Mesendoderm (in vitro differentiated cells): ENCODE measurements at regions not wholly inside any gene's neighbourhood (a gene's known extent, or its start where the extent isn't known, plus 50 kb on each side); places are given as distances from the start of the nearest gene placed in this dataset.
"Not testable (repeated sequence)": the region's sequence is repeated elsewhere in the genome, so short reads cannot be mapped to it uniquely, and the experiment has no call there.

Experiments
- DNase-seq: peaks from one replicate; pipeline ENCODE4 v3.0.0; 2013
- H2AK5ac ChIP-seq: 2 replicates; pipeline ENCODE4 v1.6.1; 2013; ENCODE audit warnings: low read length, inconsistent platforms
- H2BK120ac ChIP-seq: 2 replicates; pipeline ENCODE4 v1.6.1; 2013; ENCODE audit warnings: low read depth, mild to moderate bottlenecking, low read length, moderate library complexity, mixed read lengths
- H2BK15ac ChIP-seq: replicated peaks from 2 replicates; pipeline ENCODE4 v1.6.1; 2013; ENCODE audit warnings: low read depth, mild to moderate bottlenecking, moderate library complexity
- H2BK5ac ChIP-seq: 2 replicates; pipeline ENCODE4 v1.6.1; 2013; ENCODE audit warnings: low read length, inconsistent platforms
- H3K18ac ChIP-seq: 2 replicates; pipeline ENCODE4 v1.6.1; 2013; ENCODE audit warnings: mild to moderate bottlenecking, low read length, mixed read lengths
- H3K23ac ChIP-seq: one replicate; pipeline ENCODE4 v1.6.1; 2013; ENCODE audit warnings: low read length
- H3K27ac ChIP-seq: 2 replicates; pipeline ENCODE4 v1.5.1; 2013; ENCODE audit warnings: low read depth, mild to moderate bottlenecking, inconsistent platforms, low read length, moderate library complexity
- H3K27me3 ChIP-seq: 2 replicates; pipeline ENCODE4 v1.6.1; 2013; ENCODE audit warnings: low read length, control low read depth, mild to moderate bottlenecking, inconsistent platforms; ENCODE audit not compliant: insufficient read depth, poor library complexity
- H3K36me3 ChIP-seq: 2 replicates; pipeline ENCODE4 v1.6.1; 2013; ENCODE audit warnings: low read length, inconsistent platforms; ENCODE audit not compliant: control insufficient read depth, insufficient read depth
- H3K4ac ChIP-seq: one replicate; pipeline ENCODE4 v1.6.1; 2013; ENCODE audit warnings: low read depth, mild to moderate bottlenecking, low read length, moderate library complexity
- H3K4me1 ChIP-seq: 2 replicates; pipeline ENCODE4 v1.6.1; 2013; ENCODE audit warnings: low read depth, low read length, inconsistent platforms; ENCODE audit not compliant: control insufficient read depth
- H3K4me2 ChIP-seq: 2 replicates; pipeline ENCODE4 v1.6.1; 2013; ENCODE audit warnings: low read length
- H3K4me3 ChIP-seq: 2 replicates; pipeline ENCODE4 v1.5.1; 2013; ENCODE audit warnings: mild to moderate bottlenecking, low read length
- H3K56ac ChIP-seq: one replicate; pipeline ENCODE4 v1.6.1; 2013; ENCODE audit warnings: low read length
- H3K79me1 ChIP-seq: 2 replicates; pipeline ENCODE4 v1.6.1; 2013; ENCODE audit warnings: low read length, inconsistent platforms
- H3K79me2 ChIP-seq: 2 replicates; pipeline ENCODE4 v1.6.1; 2013; ENCODE audit warnings: mild to moderate bottlenecking, low read length; ENCODE audit not compliant: control insufficient read depth, insufficient read depth
- H3K9ac ChIP-seq: 2 replicates; pipeline ENCODE4 v1.6.1; 2013; ENCODE audit warnings: low read length, inconsistent platforms
- H4K5ac ChIP-seq: one replicate; pipeline ENCODE4 v1.6.1; 2013; ENCODE audit warnings: low read length
- H4K8ac ChIP-seq: one replicate; pipeline ENCODE4 v1.6.1; 2013; ENCODE audit warnings: low read depth, mild to moderate bottlenecking, control low read depth, low read length, moderate library complexity
- WGBS: extraction: QIAGEN DNeasy Blood & Tissue Kit; methylation state at CpG from one replicate; pipeline ENCODE4 v1.1.7; 2013; ENCODE audit warnings: low lambda C conversion rate, missing lambda C conversion rate; ENCODE audit not compliant: insufficient coverage; ENCODE audit errors: extremely low coverage; 5-methylcytosine and 5-hydroxymethylcytosine counted together

DNA sequence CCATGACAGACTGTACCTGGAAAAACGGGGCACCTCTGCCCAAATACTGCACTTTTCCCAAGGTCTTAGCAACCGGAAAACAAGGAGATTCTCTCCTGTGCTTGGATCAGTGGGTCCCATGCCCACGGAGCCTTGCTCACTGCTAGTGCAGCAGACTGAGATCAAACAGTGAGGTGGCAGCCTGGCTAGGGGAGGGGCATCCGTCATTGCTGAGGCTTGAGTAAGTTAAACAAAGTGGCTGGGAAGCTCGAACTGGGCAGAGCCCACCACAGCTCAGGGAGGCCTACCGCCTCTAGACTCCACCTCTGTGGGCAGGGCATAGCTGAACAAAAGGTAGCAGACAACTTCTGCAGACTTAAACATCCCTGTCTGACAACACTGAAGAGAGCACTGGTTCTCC is 148.8 kb downstream of the PCDH20 start:
- H2AK5ac ChIP-seq, H4K5ac ChIP-seq, H3K23ac ChIP-seq, H3K27me3 ChIP-seq, H3K79me1 ChIP-seq, H3K27ac ChIP-seq, H3K4me2 ChIP-seq, H2BK120ac ChIP-seq, H2BK15ac ChIP-seq, H3K79me2 ChIP-seq, H3K4me1 ChIP-seq, H3K18ac ChIP-seq, H3K4ac ChIP-seq, DNase-seq, H3K36me3 ChIP-seq, H3K56ac ChIP-seq, H4K8ac ChIP-seq, H3K9ac ChIP-seq, H3K4me3 ChIP-seq, H2BK5ac ChIP-seq: not testable (repeated sequence)
- WGBS = no CpG with 5 or more reads among the region's 6 CpGs

DNA sequence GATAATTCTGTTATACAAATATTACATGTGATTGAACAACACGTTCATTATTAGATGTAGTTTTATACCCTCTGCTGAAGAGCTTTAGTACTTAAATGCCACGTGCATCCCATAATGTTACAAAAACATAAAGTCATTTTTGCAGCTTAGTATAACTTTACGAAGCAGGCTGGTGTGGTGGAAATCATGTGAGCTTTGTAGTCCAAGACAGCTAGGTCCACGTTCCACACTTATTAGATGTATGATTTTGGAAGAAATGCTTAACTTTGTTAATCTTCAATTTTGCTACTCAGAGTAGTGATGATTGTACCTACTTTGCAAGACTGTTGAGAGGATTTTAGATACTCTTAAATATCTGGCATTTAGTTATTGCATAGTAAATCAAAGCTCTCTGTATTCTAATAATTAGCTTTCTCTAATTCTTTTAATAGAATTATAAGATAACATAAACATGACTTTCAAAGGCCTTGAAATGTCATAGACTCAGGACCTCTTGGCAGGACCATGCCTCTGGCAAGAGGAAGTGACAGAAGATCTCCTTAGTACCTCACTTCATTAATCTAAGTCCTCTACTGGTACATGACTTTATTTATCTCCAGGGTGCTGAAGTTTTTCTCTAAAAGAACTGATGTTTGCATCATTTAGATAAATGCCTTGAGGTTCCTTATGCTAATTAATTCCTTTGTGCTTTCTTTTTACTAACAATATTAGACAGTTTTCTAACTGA is 153.7 kb downstream of the PCDH20 start:
- DNase-seq = no peak
- Histone ChIP-seq H3K79me1 (no peaks in the 10 kb centered on the region), H2BK120ac (no peak overlapping the region), H4K5ac (no peak overlapping the region), H3K4me1 (no peaks in the 10 kb centered on the region), H3K56ac (no peak overlapping the region), H3K36me3 (no peaks in the 10 kb centered on the region), H2BK5ac (no peak overlapping the region), H3K27me3 (no peaks in the 10 kb centered on the region), H3K23ac (no peak overlapping the region), H3K4me2 (no peak overlapping the region), H3K9ac (no peak overlapping the region), H2BK15ac (no peak overlapping the region), H3K27ac (no peak overlapping the region), H3K79me2 (no peaks in the 10 kb centered on the region), H2AK5ac (no peak overlapping the region), H3K18ac (no peak overlapping the region), H3K4ac (no peak overlapping the region), H3K4me3 (no peak overlapping the region), H4K8ac (no peak overlapping the region)
- no CpG with 5 or more reads among the region's 4 CpGs for WGBS

DNA sequence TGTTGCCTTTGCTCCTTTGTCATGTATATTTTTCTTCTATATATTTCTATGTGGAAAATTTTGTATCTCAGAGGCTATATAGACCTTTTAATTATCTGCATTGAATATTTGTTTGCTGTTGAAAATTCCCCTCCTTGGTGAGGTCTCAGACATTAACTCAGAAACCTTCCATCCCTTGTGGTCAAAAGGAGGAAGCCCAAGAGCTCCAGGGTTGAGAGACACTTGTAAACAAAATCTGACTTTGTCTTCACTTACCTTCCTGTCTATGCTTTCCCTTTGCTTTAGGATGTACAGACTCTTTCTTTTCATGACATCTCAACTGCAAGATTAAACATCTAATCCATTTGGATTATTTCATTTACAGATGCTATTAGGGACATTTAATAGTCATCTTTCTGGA is 157.5 kb downstream of the PCDH20 start:
- H3K79me2 ChIP-seq = no peaks in the 10 kb centered on the region
- no peak overlapping the region for H2BK5ac ChIP-seq
- no peaks in the 10 kb centered on the region for H3K27me3 ChIP-seq
- no peak overlapping the region for H3K23ac ChIP-seq
- no peak overlapping the region for H4K8ac ChIP-seq
- no peaks in the 10 kb centered on the region for H3K79me1 ChIP-seq
- DNase-seq = no peak
- no peak overlapping the region for H2AK5ac ChIP-seq
- H3K9ac ChIP-seq = no peak overlapping the region
- no peak overlapping the region for H3K4ac ChIP-seq
- H3K4me3 ChIP-seq = no peak overlapping the region
- H3K4me2 ChIP-seq = no peak overlapping the region
- H2BK120ac ChIP-seq = no peak overlapping the region
- H3K18ac ChIP-seq = no peak overlapping the region
- H2BK15ac ChIP-seq = no peak overlapping the region
- H4K5ac ChIP-seq = no peak overlapping the region
- H3K56ac ChIP-seq = no peak overlapping the region
- H3K4me1 ChIP-seq = no peaks in the 10 kb centered on the region
- H3K36me3 ChIP-seq = no peaks in the 10 kb centered on the region
- no peak overlapping the region for H3K27ac ChIP-seq

DNA sequence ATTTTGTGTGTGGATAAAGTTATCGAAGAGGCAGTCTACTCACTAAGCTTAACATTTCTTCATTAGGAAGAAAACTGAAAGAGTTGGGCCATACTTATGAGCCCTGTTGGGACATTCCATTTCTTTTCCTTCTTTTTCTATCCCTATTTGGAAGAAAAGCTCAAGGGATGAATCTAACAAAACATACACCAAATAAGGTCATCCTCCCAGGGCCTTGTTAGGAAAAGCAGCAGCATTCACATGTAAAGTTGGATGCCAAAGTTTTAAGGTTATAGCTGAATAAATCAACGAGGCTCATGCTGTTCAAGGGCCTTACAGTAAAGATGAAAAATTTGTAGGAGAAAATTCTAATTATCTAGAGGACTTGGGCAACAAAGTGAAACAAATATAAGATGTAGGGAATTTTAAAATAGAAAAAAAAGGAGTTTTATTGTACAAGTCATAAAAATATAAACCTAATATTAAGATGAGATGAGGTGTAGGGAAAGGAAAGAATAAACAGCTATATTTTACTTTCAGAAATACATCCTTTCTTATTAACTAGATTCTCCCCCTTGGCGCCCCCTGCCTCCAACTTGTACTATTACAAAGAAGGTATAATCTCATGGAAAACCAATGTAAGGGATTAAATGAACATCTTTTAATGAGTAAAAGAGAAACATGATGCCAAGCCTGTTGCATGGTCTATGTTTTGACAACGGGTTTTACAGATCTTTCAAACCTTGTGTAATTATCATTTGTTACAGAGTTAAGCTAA is 160.4 kb downstream of the PCDH20 start:
- Histone ChIP-seq H2BK15ac (no peak overlapping the region), H2BK5ac (no peak overlapping the region), H3K9ac (no peak overlapping the region), H3K4ac (no peak overlapping the region), H3K56ac (no peak overlapping the region), H3K18ac (no peak overlapping the region), H3K27me3 (no peaks in the 10 kb centered on the region), H2BK120ac (no peak overlapping the region), H4K8ac (no peak overlapping the region), H3K79me1 (no peaks in the 10 kb centered on the region), H3K4me1 (no peaks in the 10 kb centered on the region), H2AK5ac (no peak overlapping the region), H3K4me2 (no peak overlapping the region), H3K36me3 (no peaks in the 10 kb centered on the region), H3K23ac (no peak overlapping the region), H3K4me3 (no peak overlapping the region), H3K27ac (no peak overlapping the region), H3K79me2 (no peaks in the 10 kb centered on the region), H4K5ac (no peak overlapping the region)
- DNase-seq = peak; percentile 48
- no CpG with 5 or more reads among the region's 4 CpGs for WGBS

DNA sequence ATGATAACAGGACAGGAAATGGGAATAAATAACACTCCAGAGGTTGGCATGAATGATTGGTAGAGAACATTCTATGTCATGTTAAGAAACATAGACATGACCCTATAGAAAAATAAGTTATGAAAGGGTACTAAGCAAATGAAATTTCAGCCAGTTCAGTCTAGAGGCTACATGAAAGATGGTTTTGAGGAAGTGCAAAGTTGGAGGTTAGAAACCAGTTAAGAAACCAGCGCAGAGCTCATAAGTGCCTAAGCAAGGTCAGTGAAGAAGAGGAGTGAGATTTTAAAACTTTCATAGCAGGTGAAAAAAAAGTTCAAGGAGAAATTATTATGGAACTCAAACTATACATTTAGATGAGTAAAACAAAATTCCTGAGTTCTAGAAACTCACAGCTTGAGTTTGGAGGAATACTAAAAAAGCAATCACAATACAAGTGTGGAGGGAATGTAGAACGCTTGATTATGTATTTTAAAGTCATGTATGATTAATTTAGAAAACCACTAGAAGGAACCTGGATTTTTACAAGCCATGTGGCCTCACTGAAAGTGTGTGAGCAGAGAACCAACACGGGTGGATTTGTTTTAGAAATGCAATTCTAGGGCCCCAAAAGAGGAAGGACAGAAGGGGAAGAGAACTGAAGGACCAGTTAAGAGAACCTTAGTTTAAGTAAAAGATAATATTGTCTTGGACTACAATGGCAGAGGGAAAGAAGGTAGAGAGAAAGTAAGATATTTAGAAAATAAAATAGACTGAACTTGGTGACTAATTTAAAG is 162.4 kb downstream of the PCDH20 start:
- H4K5ac ChIP-seq = no peak overlapping the region
- H3K9ac ChIP-seq = no peak overlapping the region
- no peaks in the 10 kb centered on the region for H3K79me2 ChIP-seq
- H3K79me1 ChIP-seq = no peaks in the 10 kb centered on the region
- no peak for DNase-seq
- no peak overlapping the region for H3K4me3 ChIP-seq
- H2BK5ac ChIP-seq = no peak overlapping the region
- no peak overlapping the region for H3K27ac ChIP-seq
- WGBS = no CpG with 5 or more reads among the region's 3 CpGs
- no peak overlapping the region for H3K4ac ChIP-seq
- H3K27me3 ChIP-seq = no peaks in the 10 kb centered on the region
- no peak overlapping the region for H2BK120ac ChIP-seq
- H3K4me2 ChIP-seq = no peak overlapping the region
- H2BK15ac ChIP-seq = no peak overlapping the region
- no peak overlapping the region for H3K23ac ChIP-seq
- H3K4me1 ChIP-seq = no peaks in the 10 kb centered on the region
- H3K56ac ChIP-seq = no peak overlapping the region
- H4K8ac ChIP-seq = no peak overlapping the region
- no peaks in the 10 kb centered on the region for H3K36me3 ChIP-seq
- H3K18ac ChIP-seq = no peak overlapping the region
- H2AK5ac ChIP-seq = no peak overlapping the region
